ENCODE measurements at regions not wholly inside any gene's neighbourhood (a gene's known extent, or its start where the extent isn't known, plus 50 kb on each side); places are given as distances from the start of the nearest gene placed in this dataset.

DNA sequence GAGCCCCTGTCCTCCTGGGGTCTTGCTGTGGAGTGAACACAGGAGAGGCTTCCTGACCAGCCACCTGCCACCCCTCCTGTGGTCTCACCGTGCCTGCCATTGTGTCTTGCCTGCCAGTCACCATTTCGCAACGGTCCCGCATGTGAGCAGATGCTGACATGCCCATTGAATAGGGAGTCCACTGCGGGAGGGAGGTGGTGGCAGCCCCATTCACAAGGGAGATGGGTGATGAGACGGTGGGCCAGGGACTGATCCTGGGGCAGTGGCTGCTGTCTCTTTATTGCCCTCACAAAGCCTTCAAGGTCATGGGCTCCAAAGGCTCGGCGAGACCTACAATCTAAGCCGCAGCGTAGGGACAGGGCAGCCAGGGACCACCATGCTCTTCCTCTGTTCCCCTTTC is 76.0 kb upstream of the NPTX2 start:
- ChIA-PET CTCF (no interaction called here), POLR2A (no interaction called here)
- intact Hi-C loops (cut with DNase I, micrococcal nuclease): no loop called here

DNA sequence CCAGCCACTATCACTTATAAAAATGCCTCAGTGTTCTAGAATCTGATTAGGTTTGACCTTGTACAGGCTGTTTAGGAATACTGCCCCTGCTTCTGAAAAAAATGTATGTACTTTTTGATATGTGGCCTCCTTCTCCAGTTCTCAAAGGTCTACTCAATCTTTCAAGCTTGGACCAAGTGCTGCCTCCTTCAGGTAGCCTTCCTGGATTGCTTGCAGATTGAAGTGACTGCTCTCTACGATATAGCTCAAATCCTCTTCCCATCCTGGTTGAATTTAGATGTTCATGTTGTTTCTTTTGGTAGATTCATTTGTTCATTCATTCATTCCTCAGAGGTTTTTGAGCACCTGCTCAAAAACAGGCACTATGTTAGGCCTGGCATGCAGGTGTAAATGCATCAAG is 77.2 kb upstream of the NPTX2 start:
- H3K9me3 ChIP-seq (ENCODE audit: control insufficient read depth in 1 of 2, insufficient read depth in 1 of 2, low read length in 2 of 2): peaks cover 0 to 21% of the 10 kb centered on the region in 2 experiments
- DNase-seq (no peak), ATAC-seq (ENCODE audit: poor library complexity) (no peak)
- no peak overlapping the region for H3K4me3 ChIP-seq (ENCODE audit: low read length)
- no peaks in the 10 kb centered on the region for H3K4me1 Mint-ChIP-seq (ENCODE audit: low read depth)
- H3K27me3 Mint-ChIP-seq: peaks cover 9% of the 10 kb centered on the region
- intact Hi-C loops (cut with DNase I, micrococcal nuclease): no loop called here
- CTCF ChIA-PET: no interaction called here
- no peak overlapping the region for H3K27ac ChIP-seq (ENCODE audit: low read depth in 1 of 2, low read length in 2 of 2)
- H3K27me3 ChIP-seq (ENCODE audit: control insufficient read depth in 1 of 2, insufficient read depth in 2 of 2, low read length in 2 of 2): no peaks in the 10 kb centered on the region
- TF ChIP-seq, protein P1, sequence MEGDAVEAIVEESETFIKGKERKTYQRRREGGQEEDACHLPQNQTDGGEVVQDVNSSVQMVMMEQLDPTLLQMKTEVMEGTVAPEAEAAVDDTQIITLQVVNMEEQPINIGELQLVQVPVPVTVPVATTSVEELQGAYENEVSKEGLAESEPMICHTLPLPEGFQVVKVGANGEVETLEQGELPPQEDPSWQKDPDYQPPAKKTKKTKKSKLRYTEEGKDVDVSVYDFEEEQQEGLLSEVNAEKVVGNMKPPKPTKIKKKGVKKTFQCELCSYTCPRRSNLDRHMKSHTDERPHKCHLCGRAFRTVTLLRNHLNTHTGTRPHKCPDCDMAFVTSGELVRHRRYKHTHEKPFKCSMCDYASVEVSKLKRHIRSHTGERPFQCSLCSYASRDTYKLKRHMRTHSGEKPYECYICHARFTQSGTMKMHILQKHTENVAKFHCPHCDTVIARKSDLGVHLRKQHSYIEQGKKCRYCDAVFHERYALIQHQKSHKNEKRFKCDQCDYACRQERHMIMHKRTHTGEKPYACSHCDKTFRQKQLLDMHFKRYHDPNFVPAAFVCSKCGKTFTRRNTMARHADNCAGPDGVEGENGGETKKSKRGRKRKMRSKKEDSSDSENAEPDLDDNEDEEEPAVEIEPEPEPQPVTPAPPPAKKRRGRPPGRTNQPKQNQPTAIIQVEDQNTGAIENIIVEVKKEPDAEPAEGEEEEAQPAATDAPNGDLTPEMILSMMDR (IDR thresholded peaks at IDR 0.05): no peak
- no peaks in the 10 kb centered on the region for H3K36me3 Mint-ChIP-seq (ENCODE audit: low read depth)
- H3K4me3 Mint-ChIP-seq: no peak overlapping the region
- H3K27ac Mint-ChIP-seq: no peak overlapping the region
- H3K9me3 Mint-ChIP-seq: peaks cover 4% of the 10 kb centered on the region
- no peaks in the 10 kb centered on the region for H3K4me1 ChIP-seq (ENCODE audit: insufficient read depth, low read length)
- no peaks in the 10 kb centered on the region for H3K36me3 ChIP-seq (ENCODE audit: insufficient read depth, low read length)
- POLR2A ChIA-PET: no interaction called here

More for the DNA sequence above, 76.0 kb upstream of the NPTX2 start:
- Histone ChIP-seq H3K27me3 (ENCODE audit: control insufficient read depth in 1 of 2, insufficient read depth in 2 of 2, low read length in 2 of 2) (no peaks in the 10 kb centered on the region), H3K4me3 (ENCODE audit: low read length) (no peak overlapping the region), H3K4me1 (ENCODE audit: insufficient read depth, low read length) (no peaks in the 10 kb centered on the region), H3K36me3 (ENCODE audit: insufficient read depth, low read length) (no peaks in the 10 kb centered on the region), H3K27ac (ENCODE audit: low read depth in 1 of 2, low read length in 2 of 2) (no peak overlapping the region), H3K9me3 (ENCODE audit: control insufficient read depth in 1 of 2, insufficient read depth in 1 of 2, low read length in 2 of 2) (peaks cover 0 to 18% of the 10 kb centered on the region in 2 experiments)
- no peak for ATAC-seq (ENCODE audit: poor library complexity)
- peaks cover 4% of the 10 kb centered on the region for H3K9me3 Mint-ChIP-seq
- H3K4me1 Mint-ChIP-seq (ENCODE audit: low read depth): no peaks in the 10 kb centered on the region
- no peak for DNase-seq
- peaks cover 9% of the 10 kb centered on the region for H3K27me3 Mint-ChIP-seq
- H3K27ac Mint-ChIP-seq: no peak overlapping the region
- TF ChIP-seq, protein P1 (IDR thresholded peaks at IDR 0.05): no peak
- no peaks in the 10 kb centered on the region for H3K36me3 Mint-ChIP-seq (ENCODE audit: low read depth)
- no peak overlapping the region for H3K4me3 Mint-ChIP-seq

DNA sequence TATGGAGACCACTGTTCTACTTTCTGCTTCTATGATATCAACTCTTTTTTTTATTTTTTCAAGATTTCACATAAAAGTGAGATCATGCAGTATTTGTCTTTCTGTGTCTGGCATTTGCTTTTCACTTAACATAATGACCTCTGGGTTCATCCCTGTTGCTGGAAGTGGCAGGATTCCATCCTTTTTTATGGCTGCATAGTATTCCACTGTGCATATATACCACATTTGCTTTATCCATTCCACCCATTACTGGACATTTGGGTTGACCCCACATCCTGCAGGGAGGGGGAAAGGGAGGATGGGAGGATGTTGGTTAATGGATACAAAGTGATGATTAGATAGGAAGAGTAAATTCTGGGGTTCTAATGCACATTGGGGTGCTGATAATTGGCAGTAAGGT is 80.3 kb upstream of the NPTX2 start:
- TF ChIP-seq, protein P1 (IDR thresholded peaks at IDR 0.05): no peak
- peaks cover 9% of the 10 kb centered on the region for H3K9me3 Mint-ChIP-seq
- intact Hi-C loops (cut with DNase I, micrococcal nuclease): no loop called here
- H3K9me3 ChIP-seq (ENCODE audit: control insufficient read depth in 1 of 2, insufficient read depth in 1 of 2, low read length in 2 of 2): peaks cover 0 to 42% of the 10 kb centered on the region in 2 experiments
- H3K4me3 Mint-ChIP-seq: no peak overlapping the region
- peaks cover 3% of the 10 kb centered on the region for H3K27me3 Mint-ChIP-seq
- no peak overlapping the region for H3K27ac ChIP-seq (ENCODE audit: low read depth in 1 of 2, low read length in 2 of 2)
- H3K36me3 ChIP-seq (ENCODE audit: insufficient read depth, low read length): no peaks in the 10 kb centered on the region
- H3K4me3 ChIP-seq (ENCODE audit: low read length): no peak overlapping the region
- no peaks in the 10 kb centered on the region for H3K4me1 ChIP-seq (ENCODE audit: insufficient read depth, low read length)
- no peak for DNase-seq
- no peak overlapping the region for H3K27ac Mint-ChIP-seq
- ATAC-seq (ENCODE audit: poor library complexity): no peak
- no peaks in the 10 kb centered on the region for H3K36me3 Mint-ChIP-seq (ENCODE audit: low read depth)
- no peaks in the 10 kb centered on the region for H3K27me3 ChIP-seq (ENCODE audit: control insufficient read depth in 1 of 2, insufficient read depth in 2 of 2, low read length in 2 of 2)
- ChIA-PET CTCF (no interaction called here), POLR2A (no interaction called here)
- H3K4me1 Mint-ChIP-seq (ENCODE audit: low read depth): no peaks in the 10 kb centered on the region
